GM12864 (cell line): ENCODE measurements at regions not wholly inside any gene's neighbourhood (a gene's known extent, or its start where the extent isn't known, plus 50 kb on each side); places are given as distances from the start of the nearest gene placed in this dataset.

ENCODE experiments used
- DNase-seq: peaks from one replicate; pipeline ENCODE4 v3.0.0-alpha.2; 2011; ENCODE audit warnings: low read depth
- H3K4me3 ChIP-seq: 2 replicates; pipeline ENCODE4 v1.5.1; 2011; ENCODE audit warnings: mild to moderate bottlenecking, low read depth, low read length, control low read depth
- CTCF ChIP-seq: IDR thresholded peaks from 2 replicates; pipeline ENCODE4 v1.5.1; 2011; ENCODE audit warnings: low read depth, mild to moderate bottlenecking, moderate library complexity, low read length, control low read depth, inconsistent platforms; ENCODE audit errors: missing control alignments

GRCh38 chr14:76948213-76948947, 80.1 kb downstream of the IRF2BPL start:
- H3K4me3 ChIP-seq, result no peak overlapping the region
- DNase-seq, result no peak
- TF ChIP-seq CTCF, result no peak

GRCh38 chr14:76947838-76948184, 80.7 kb downstream of the IRF2BPL start:
- H3K4me3 ChIP-seq, result no peak overlapping the region
- DNase-seq, result no peak
- TF ChIP-seq CTCF, result no peak

- no peak for DNase-seq
- H3K4me3 ChIP-seq, result no peak overlapping the region
Measured at GRCh38 chr14:76947078-76947837, 81.2 kb downstream of the IRF2BPL start.

GRCh38 chr14:76946753-76947077, 81.8 kb downstream of the IRF2BPL start:
- H3K4me3 ChIP-seq, result no peak overlapping the region
- DNase-seq, result no peak
- TF ChIP-seq CTCF, result no peak

More at GRCh38 chr14:76947078-76947837, 81.2 kb downstream of the IRF2BPL start:
- TF ChIP-seq CTCF, result peak; percentile 47

GRCh38 chr14:76943072-76943471, 85.4 kb downstream of the IRF2BPL start:
- no peak overlapping the region for H3K4me3 ChIP-seq
- DNase-seq, result no peak
- no peak for TF ChIP-seq CTCF

- no peak overlapping the region for H3K4me3 ChIP-seq
- no peak for DNase-seq
- TF ChIP-seq CTCF, result no peak
Measured at GRCh38 chr14:76941946-76942805, 86.3 kb downstream of the IRF2BPL start.
